Endothelial cell of umbilical vein (primary cell): ENCODE measurements at regions not wholly inside any gene's neighbourhood (a gene's known extent, or its start where the extent isn't known, plus 50 kb on each side); places are given as distances from the start of the nearest gene placed in this dataset.

Experiments
- BruUV-seq: library from RNA; stranded (reverse); fragments of 400-500 nt; replicated peaks from 2 replicates; lab custom pipeline; 2021; lab: Mats Ljungman, UMichigan
- CTCF ChIA-PET: fragments of 300-600, 350-600 bp; sonication (Branson Sonifier 250); formaldehyde crosslinking; loops from one replicate; lab custom pipeline; 2021; ENCODE audit warnings: antibody characterized with exemption, inconsistent platforms; lab: Charles Lee
- POLR2A ChIA-PET: fragments of 300-600, 350-600 bp; sonication (Branson Sonifier 250); formaldehyde crosslinking; loops from one replicate; lab custom pipeline; 2021; ENCODE audit warnings: antibody characterized with exemption, inconsistent platforms; lab: Charles Lee
- DNase-seq: peaks from one replicate; pipeline ENCODE4 v3.0.0-alpha.2; 2011; ENCODE audit warnings: low read depth, low spot score
- FAIRE-seq: peaks from 2 replicates; lab custom pipeline; 2011; peaks lifted over from hg19 to GRCh38; lab: Jason Lieb, UNC
- H2AFZ ChIP-seq: 2 replicates; pipeline ENCODE4 v1.6.0; 2012; ENCODE audit warnings: low read depth, low read length, control low read depth, inconsistent platforms
- H3K27ac ChIP-seq: 2 replicates; pipeline ENCODE4 v1.5.1; 2011; ENCODE audit warnings: low read depth, mild to moderate bottlenecking, control low read depth, low read length, moderate library complexity; ENCODE audit not compliant: insufficient read depth
- H3K27me3 ChIP-seq, 2 experiments: 2 replicates each; pipeline versions ENCODE4 v1.6.0 to v1.6.1; 2011; ENCODE audit warnings: low read length in 2 of 2, mixed read lengths in 1 of 2; ENCODE audit not compliant: control insufficient read depth in 2 of 2, insufficient read depth in 2 of 2
- H3K36me3 ChIP-seq, 2 experiments: 2 replicates in 1 of 2; 3 replicates in 1 of 2; pipeline ENCODE4 v1.5.1; 2011; ENCODE audit warnings: low read length in 2 of 2, mild to moderate bottlenecking in 1 of 2, moderate library complexity in 1 of 2; ENCODE audit not compliant: control insufficient read depth in 2 of 2, insufficient read depth in 2 of 2; ENCODE audit errors: extremely low read depth in 1 of 2
- H3K4me1 ChIP-seq: 3 replicates; pipeline ENCODE4 v1.5.1; 2011; ENCODE audit warnings: mild to moderate bottlenecking, low read length; ENCODE audit not compliant: control insufficient read depth, insufficient read depth; ENCODE audit errors: extremely low read depth
- H3K4me2 ChIP-seq: 2 replicates; pipeline ENCODE4 v1.6.1; 2011; ENCODE audit warnings: low read length, control low read depth, mixed read lengths; ENCODE audit not compliant: insufficient read depth
- H3K4me3 ChIP-seq, 3 experiments: fragments of 200-600 bp in 1 of 3; sonication (generic), shearing (Covaris generic) in 1 of 3; replicated peaks in 1 of 3; 2 replicates each; pipeline ENCODE4 v1.5.1; 2011 to 2016; ENCODE audit warnings: control low read depth in 3 of 3, low read length in 3 of 3, mild to moderate bottlenecking in 2 of 3, inconsistent platforms in 1 of 3, low read depth in 1 of 3, moderate library complexity in 1 of 3; ENCODE audit not compliant: insufficient read depth in 1 of 3
- H3K79me2 ChIP-seq: 2 replicates; pipeline ENCODE4 v1.6.0; 2012; ENCODE audit warnings: low read length, inconsistent platforms; ENCODE audit not compliant: control insufficient read depth, insufficient read depth
- H3K9ac ChIP-seq: replicated peaks from 2 replicates; pipeline ENCODE3; 2011; ENCODE audit warnings: low read length, control low read depth; ENCODE audit not compliant: insufficient read depth; ENCODE audit errors: extremely low read depth
- H3K9me1 ChIP-seq: replicated peaks from 3 replicates; pipeline ENCODE4 v1.6.0; 2011; ENCODE audit warnings: mild to moderate bottlenecking, low read length; ENCODE audit not compliant: control insufficient read depth, insufficient read depth; ENCODE audit errors: extremely low read depth
- H3K9me3 ChIP-seq: replicated peaks from 2 replicates; pipeline ENCODE4 v1.5.1; 2012; ENCODE audit warnings: low read length, inconsistent platforms; ENCODE audit not compliant: control insufficient read depth, insufficient read depth
- H4K20me1 ChIP-seq: replicated peaks from 2 replicates; pipeline ENCODE3; 2011; ENCODE audit warnings: mild to moderate bottlenecking, low read length; ENCODE audit not compliant: control insufficient read depth, insufficient read depth; ENCODE audit errors: extremely low read depth
- CTCF ChIP-seq, 2 donors: IDR thresholded peaks; 1 replicate in 1 of 2; 2 replicates in 1 of 2; pipeline ENCODE4 v1.5.1; 2011; ENCODE audit warnings: low read length in 2 of 2, mild to moderate bottlenecking in 2 of 2, moderate library complexity in 2 of 2, control low read depth in 1 of 2, inconsistent platforms in 1 of 2, low read depth in 1 of 2; ENCODE audit not compliant: insufficient read depth in 1 of 2; ENCODE audit errors: extremely low read depth in 1 of 2
- EZH2 ChIP-seq: IDR thresholded peaks from 2 replicates; pipeline ENCODE4 v1.6.1; 2012; ENCODE audit warnings: borderline replicate concordance, low read depth, mild to moderate bottlenecking, moderate library complexity, low read length, inconsistent platforms; ENCODE audit not compliant: severe bottlenecking
- FOS ChIP-seq: IDR thresholded peaks from 2 replicates; pipeline ENCODE4 v1.6.1; 2011; ENCODE audit warnings: mild to moderate bottlenecking, low read length, moderate library complexity, borderline replicate concordance; ENCODE audit not compliant: insufficient read depth
- GATA2 ChIP-seq: IDR thresholded peaks from 2 replicates; pipeline ENCODE4 v1.7.0; 2011; ENCODE audit warnings: low read depth, mild to moderate bottlenecking, moderate library complexity, mixed read lengths, low read length; ENCODE audit not compliant: insufficient read length, insufficient read depth
- JUN ChIP-seq: IDR thresholded peaks from 2 replicates; pipeline ENCODE4 v1.6.1; 2011; ENCODE audit warnings: borderline replicate concordance, low read depth; ENCODE audit not compliant: insufficient read length, insufficient read depth
- MYC ChIP-seq: IDR thresholded peaks from one replicate; pipeline ENCODE4 v1.6.1; 2011; ENCODE audit warnings: mild to moderate bottlenecking, low read depth, low read length
- POLR2A ChIP-seq: IDR thresholded peaks from 2 replicates; pipeline ENCODE4 v1.6.1; 2012; ENCODE audit warnings: low read depth, mild to moderate bottlenecking, control low read depth, low read length
- POLR2AphosphoS5 ChIP-seq: IDR thresholded peaks from 2 replicates; pipeline ENCODE4 v1.6.1; 2012; ENCODE audit warnings: low read depth, mild to moderate bottlenecking, control low read depth, low read length, moderate library complexity; ENCODE audit not compliant: insufficient read depth
- dilution Hi-C: fragments of 300-500 bp; cut with MboI; formaldehyde crosslinking; loops from one replicate; pipeline ENCODE4 v1.15.0; 2019; ENCODE audit warnings: low sequenced_read_pairs; ENCODE audit not compliant: extremely low pct_ligation_motif_present
- intact Hi-C: fragments of 100-400 bp; cut with micrococcal nuclease; formaldehyde crosslinking; loops from one replicate; pipeline ENCODE4 v1.10.0; 2022
- TF ChIP-seq, protein P1 (sequence below): IDR thresholded peaks from 2 replicates; pipeline ENCODE4 v1.6.1; 2011; ENCODE audit not compliant: insufficient read depth, insufficient read length

GRCh38 chr14:26867171-26867757, 269.4 kb upstream of the NOVA1 start:
- Histone ChIP-seq H3K36me3 (no peaks in the 10 kb centered on the region), H4K20me1 (no peaks in the 10 kb centered on the region), H3K4me3 (no peak overlapping the region), H3K9me1 (no peaks in the 10 kb centered on the region), H3K9ac (no peak overlapping the region), H3K79me2 (no peaks in the 10 kb centered on the region), H3K4me1 (peaks cover 8% of the 10 kb centered on the region), H3K4me2 (no peak overlapping the region), H3K27ac (no peak overlapping the region), H3K27me3 (peaks cover 0 to 4% of the 10 kb centered on the region in 2 experiments), H3K9me3 (no peaks in the 10 kb centered on the region), H2AFZ (no peak overlapping the region)
- TF ChIP-seq GATA2: no peak
- no peak for TF ChIP-seq POLR2A
- no peak for TF ChIP-seq POLR2AphosphoS5
- TF ChIP-seq JUN: no peak
- TF ChIP-seq MYC: no peak
- TF ChIP-seq, protein P1, sequence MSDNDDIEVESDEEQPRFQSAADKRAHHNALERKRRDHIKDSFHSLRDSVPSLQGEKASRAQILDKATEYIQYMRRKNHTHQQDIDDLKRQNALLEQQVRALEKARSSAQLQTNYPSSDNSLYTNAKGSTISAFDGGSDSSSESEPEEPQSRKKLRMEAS: no peak
- TF ChIP-seq CTCF (IDR thresholded peaks at IDR 0.05; ENCODE audit: extremely low read depth in 1 of 2, insufficient read depth in 1 of 2, low read depth in 1 of 2, low read length in 2 of 2): no peak
- TF ChIP-seq EZH2: no peak
- no peak for TF ChIP-seq FOS
- dilution Hi-C loops: no loop called here
- no peak for FAIRE-seq
- POLR2A ChIA-PET: no interaction called here
- BruUV-seq: no TSS peak
- CTCF ChIA-PET: interaction anchor here (1.0 to 1.1 kb wide), 2 partner anchors 19 to 22 kb away, joined by 3 read pairs; no protein-coding TSS in a partner anchor
- intact Hi-C loops: no loop called here
- no peak for DNase-seq
